ENCODE measurements at regions not wholly inside any gene's neighbourhood (a gene's known extent, or its start where the extent isn't known, plus 50 kb on each side); places are given as distances from the start of the nearest gene placed in this dataset.

GRCh38 chr21:24188506-24188905 is 1418.8 kb downstream of the MRPL39 start:
- H3K27me3 ChIP-seq (ENCODE audit: insufficient read depth, low read depth, severe bottlenecking) = peaks cover 3% of the 10 kb centered on the region
- TF ChIP-seq CTCF (IDR thresholded peaks at IDR 0.05; ENCODE audit: low read depth, low read length) = no peak
- H3K4me3 ChIP-seq (ENCODE audit: low read depth, low read length) = no peak overlapping the region
- no peaks in the 10 kb centered on the region for H3K36me3 ChIP-seq
- DNase-seq = no peak
- no peak overlapping the region for H3K27ac ChIP-seq
- no peaks in the 10 kb centered on the region for H3K9me3 ChIP-seq (ENCODE audit: severe bottlenecking)

- Histone ChIP-seq H3K36me3 (no peaks in the 10 kb centered on the region), H3K27ac (no peak overlapping the region), H3K27me3 (ENCODE audit: insufficient read depth, low read depth, severe bottlenecking) (no peaks in the 10 kb centered on the region), H3K9me3 (ENCODE audit: severe bottlenecking) (no peaks in the 10 kb centered on the region), H3K4me3 (ENCODE audit: low read depth, low read length) (no peak overlapping the region)
- no peak for TF ChIP-seq CTCF (IDR thresholded peaks at IDR 0.05; ENCODE audit: low read depth, low read length)
- DNase-seq = no peak
Measured at GRCh38 chr21:24183077-24183476, 1424.2 kb downstream of the MRPL39 start.

GRCh38 chr21:24179110-24179509 is 1428.2 kb downstream of the MRPL39 start:
- DNase-seq = no peak
- Histone ChIP-seq H3K27ac (no peak overlapping the region), H3K9me3 (ENCODE audit: severe bottlenecking) (no peaks in the 10 kb centered on the region), H3K4me3 (ENCODE audit: low read depth, low read length) (no peak overlapping the region), H3K27me3 (ENCODE audit: insufficient read depth, low read depth, severe bottlenecking) (no peaks in the 10 kb centered on the region), H3K36me3 (no peaks in the 10 kb centered on the region)
- TF ChIP-seq CTCF (IDR thresholded peaks at IDR 0.05; ENCODE audit: low read depth, low read length) = no peak

- TF ChIP-seq CTCF (IDR thresholded peaks at IDR 0.05; ENCODE audit: low read depth, low read length) = no peak
- no peak overlapping the region for H3K27ac ChIP-seq
- H3K27me3 ChIP-seq (ENCODE audit: insufficient read depth, low read depth, severe bottlenecking) = no peaks in the 10 kb centered on the region
- no peak for DNase-seq
- no peak overlapping the region for H3K4me3 ChIP-seq (ENCODE audit: low read depth, low read length)
- H3K9me3 ChIP-seq (ENCODE audit: severe bottlenecking) = no peaks in the 10 kb centered on the region
- H3K36me3 ChIP-seq = no peaks in the 10 kb centered on the region
Measured at GRCh38 chr21:24175106-24175505, 1432.2 kb downstream of the MRPL39 start.

GRCh38 chr21:24171736-24172135 is 1435.5 kb downstream of the MRPL39 start:
- no peak for TF ChIP-seq CTCF (IDR thresholded peaks at IDR 0.05; ENCODE audit: low read depth, low read length)
- peak; percentile 12 for DNase-seq
- Histone ChIP-seq H3K27me3 (ENCODE audit: insufficient read depth, low read depth, severe bottlenecking) (no peaks in the 10 kb centered on the region), H3K36me3 (no peaks in the 10 kb centered on the region), H3K4me3 (ENCODE audit: low read depth, low read length) (no peak overlapping the region), H3K27ac (no peak overlapping the region), H3K9me3 (ENCODE audit: severe bottlenecking) (no peaks in the 10 kb centered on the region)

GRCh38 chr21:24163539-24163938 is 1443.7 kb downstream of the MRPL39 start:
- Histone ChIP-seq H3K4me3 (ENCODE audit: low read depth, low read length) (no peak overlapping the region), H3K27ac (no peak overlapping the region), H3K27me3 (ENCODE audit: insufficient read depth, low read depth, severe bottlenecking) (no peaks in the 10 kb centered on the region), H3K9me3 (ENCODE audit: severe bottlenecking) (no peaks in the 10 kb centered on the region), H3K36me3 (no peaks in the 10 kb centered on the region)
- DNase-seq = no peak
- no peak for TF ChIP-seq CTCF (IDR thresholded peaks at IDR 0.05; ENCODE audit: low read depth, low read length)

Measured in WERI-Rb-1 (cell line).